NCI-H128 (cell line): ENCODE measurements at regions not wholly inside any gene's neighbourhood (a gene's known extent, or its start where the extent isn't known, plus 50 kb on each side); places are given as distances from the start of the nearest gene placed in this dataset.
"Not testable (repeated sequence)": the region's sequence is repeated elsewhere in the genome, so short reads cannot be mapped to it uniquely, and the experiment has no call there.

Experiments used
- DNase-seq: peaks from one replicate; lab custom pipeline; 2025; ENCODE audit not compliant: unreplicated experiment; lab: John Stamatoyannopoulos, UW

- no peak for DNase-seq
These were observed 1056.4 kb downstream of the GALC start for GRCh38 chr14:86936556-86936955.

GRCh38 chr14:86935241-86935885 is 1057.6 kb downstream of the GALC start:
- DNase-seq: no peak

- no peak for DNase-seq
These were observed 1058.9 kb downstream of the GALC start for GRCh38 chr14:86933958-86934595.

GRCh38 chr14:86933460-86933859 is 1059.5 kb downstream of the GALC start:
- DNase-seq: no peak

GRCh38 chr14:86915406-86915805 is 1077.6 kb downstream of the GALC start:
- DNase-seq: no peak

- no peak for DNase-seq
These were observed 1080.3 kb downstream of the GALC start for GRCh38 chr14:86912709-86913108.

GRCh38 chr14:86911486-86911885 is 1081.5 kb downstream of the GALC start:
- DNase-seq: no peak

GRCh38 chr14:86905386-86905926 is 1087.5 kb downstream of the GALC start:
- DNase-seq: not testable (repeated sequence)

- DNase-seq: no peak
These were observed 1090.6 kb downstream of the GALC start for GRCh38 chr14:86902176-86902950.

- no peak for DNase-seq
These were observed 1095.1 kb downstream of the GALC start for GRCh38 chr14:86897704-86898513.

GRCh38 chr14:86897224-86897623 is 1095.8 kb downstream of the GALC start:
- no peak for DNase-seq

- DNase-seq: no peak
These were observed 1096.3 kb downstream of the GALC start for GRCh38 chr14:86896701-86897100.

GRCh38 chr14:86892152-86892956 is 1100.6 kb downstream of the GALC start:
- no peak for DNase-seq

- DNase-seq: no peak
These were observed 1107.7 kb downstream of the GALC start for GRCh38 chr14:86885280-86885679.

- no peak for DNase-seq
These were observed 1108.5 kb downstream of the GALC start for GRCh38 chr14:86884498-86884897.

- no peak for DNase-seq
These were observed 1110.2 kb downstream of the GALC start for GRCh38 chr14:86882818-86883217.

GRCh38 chr14:86865934-86866333 is 1127.0 kb downstream of the GALC start:
- DNase-seq: no peak

GRCh38 chr14:86858591-86858990 is 1134.4 kb downstream of the GALC start:
- DNase-seq: no peak

- no peak for DNase-seq
These were observed 1135.0 kb downstream of the GALC start for GRCh38 chr14:86858031-86858430.

- no peak for DNase-seq
These were observed 1140.5 kb downstream of the GALC start for GRCh38 chr14:86852530-86852929.
